EH (cell line): ENCODE measurements at regions not wholly inside any gene's neighbourhood (a gene's known extent, or its start where the extent isn't known, plus 50 kb on each side); places are given as distances from the start of the nearest gene placed in this dataset.
A peak's percentile ranks its signal among the peaks of the same experiment; 100 is the strongest.

ENCODE experiments used
- DNase-seq: peaks from one replicate; pipeline ENCODE4 v3.0.0-alpha.2; 2015; ENCODE audit warnings: low read depth

DNA sequence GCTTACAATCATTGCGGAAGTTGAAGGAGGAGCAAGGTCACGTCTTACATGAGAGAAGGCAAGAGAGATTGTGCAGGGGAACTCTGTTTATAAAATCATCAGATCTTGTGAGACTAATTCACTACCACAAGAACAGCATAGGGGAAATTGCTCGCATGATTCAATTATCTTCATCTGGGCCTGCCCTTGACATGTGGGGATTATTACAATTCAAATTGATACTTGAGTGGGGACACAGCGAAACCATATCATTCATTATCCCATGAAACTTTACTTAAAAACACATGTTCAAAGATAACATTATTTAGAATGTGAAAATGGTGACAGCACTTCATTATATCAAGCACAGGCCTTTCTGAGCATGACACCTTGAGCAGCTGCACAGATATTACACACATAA lies 1087.8 kb downstream of the C4orf33 start:
- no peak for DNase-seq

DNA sequence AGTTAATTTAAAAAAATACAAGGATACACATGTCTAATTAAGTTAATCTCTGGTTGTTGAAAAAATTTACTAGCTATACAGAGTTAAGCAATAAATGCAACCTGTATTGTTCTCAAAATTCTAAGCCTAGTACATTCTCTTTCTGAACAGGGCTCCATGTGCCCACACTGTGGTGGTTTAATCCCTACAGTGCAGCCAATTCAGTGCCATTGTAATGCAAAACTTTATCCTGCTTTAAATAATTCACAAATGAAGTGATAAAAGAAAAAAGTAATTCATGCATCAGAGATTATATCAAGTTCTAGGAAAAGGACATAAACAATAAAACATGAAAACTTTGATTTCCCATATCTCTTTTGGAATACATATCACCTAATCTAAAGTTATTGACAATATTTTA lies 1089.2 kb downstream of the C4orf33 start:
- DNase-seq: no peak

DNA sequence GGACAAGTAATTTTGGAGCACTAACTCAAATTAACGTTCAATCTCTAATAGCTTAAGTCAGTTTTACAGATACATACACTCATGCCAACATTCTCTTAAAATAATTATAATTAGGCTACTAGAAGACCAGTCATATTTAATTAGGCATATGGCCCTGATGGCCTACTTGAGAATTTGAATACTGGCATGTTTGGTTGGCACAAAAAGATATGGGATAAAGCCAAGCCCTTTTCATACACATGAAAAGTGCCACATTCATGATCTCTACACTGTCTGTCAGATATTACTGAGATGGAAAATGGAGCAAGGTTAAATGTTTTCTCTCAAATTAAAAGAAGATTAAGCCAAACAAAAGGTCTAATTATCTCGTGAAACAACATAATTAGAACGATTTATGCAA lies 1091.0 kb downstream of the C4orf33 start:
- DNase-seq: no peak

DNA sequence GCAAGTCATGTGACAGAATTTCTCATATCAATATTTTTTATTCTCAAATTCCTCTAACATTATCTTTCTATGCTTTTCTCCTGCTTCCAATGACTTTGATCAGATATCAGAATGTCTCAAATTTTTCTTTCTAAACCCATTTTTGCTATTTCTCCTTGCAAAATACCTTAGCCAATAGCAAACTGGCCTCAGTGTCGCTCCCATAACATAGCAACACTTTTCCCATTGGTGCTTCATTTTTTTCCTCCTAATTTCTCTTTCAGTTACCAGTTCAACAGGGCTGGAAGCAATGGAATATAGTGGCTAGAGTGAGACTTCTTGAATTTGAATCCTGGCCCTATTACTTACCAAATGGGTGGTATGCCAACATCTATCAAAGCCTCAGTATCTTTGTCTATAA lies 1091.6 kb downstream of the C4orf33 start:
- DNase-seq: no peak

DNA sequence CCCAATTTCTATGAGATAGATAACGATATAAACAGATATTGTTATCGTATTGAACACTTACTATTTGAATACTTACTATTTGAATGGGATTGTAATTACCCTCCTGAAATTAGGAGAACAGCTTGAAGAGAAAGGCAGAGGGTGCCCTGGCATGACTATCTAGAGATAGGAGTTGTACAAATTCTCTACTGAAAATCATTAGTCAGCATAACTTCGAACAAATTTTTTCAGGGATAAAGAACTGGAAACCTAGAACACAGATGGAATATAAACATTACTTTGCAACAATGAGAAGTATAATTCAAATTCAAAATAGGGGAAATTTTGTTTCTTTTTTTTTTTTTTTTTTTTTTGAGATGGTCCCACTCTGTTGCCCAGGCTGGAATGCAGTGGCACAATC lies 1096.8 kb downstream of the C4orf33 start:
- no peak for DNase-seq

DNA sequence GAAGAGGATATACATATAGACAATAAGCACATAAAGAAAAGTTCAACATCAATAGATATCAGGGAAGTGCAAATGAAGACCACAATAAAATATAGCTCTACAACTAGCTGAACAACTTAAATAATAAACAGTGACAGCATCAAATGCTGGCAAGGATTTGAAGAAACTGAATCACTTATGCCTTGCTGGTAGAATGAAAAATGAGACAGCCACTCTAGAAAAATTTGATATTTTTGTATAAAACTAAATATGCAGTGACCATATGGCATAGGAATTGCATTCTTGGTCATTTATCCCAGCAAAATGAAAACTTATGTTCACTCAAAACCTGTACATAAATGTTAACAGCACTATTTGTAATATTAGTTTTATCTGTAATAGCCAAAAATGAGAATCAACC lies 1102.0 kb downstream of the C4orf33 start:
- DNase-seq: no peak

DNA sequence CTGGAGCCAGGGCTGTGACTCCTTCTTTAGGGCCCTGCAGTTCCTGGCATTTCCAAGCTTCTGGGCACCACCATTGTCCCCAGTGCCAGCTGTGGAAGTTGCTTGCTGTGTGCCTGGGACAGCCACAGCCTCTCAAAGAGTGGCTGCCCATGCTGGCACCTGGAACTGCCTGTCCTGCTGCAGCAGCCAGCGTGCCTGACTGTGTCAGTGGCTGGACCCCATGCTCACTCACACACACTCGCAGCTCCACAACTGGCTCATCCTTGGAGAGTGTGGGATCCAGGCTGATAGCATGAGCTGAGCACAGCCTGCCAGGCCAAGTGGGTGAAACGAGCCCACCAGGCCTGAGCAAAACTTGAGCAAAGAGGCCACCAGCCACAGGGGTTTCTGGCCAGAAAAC lies 1107.6 kb downstream of the C4orf33 start:
- no peak for DNase-seq

DNA sequence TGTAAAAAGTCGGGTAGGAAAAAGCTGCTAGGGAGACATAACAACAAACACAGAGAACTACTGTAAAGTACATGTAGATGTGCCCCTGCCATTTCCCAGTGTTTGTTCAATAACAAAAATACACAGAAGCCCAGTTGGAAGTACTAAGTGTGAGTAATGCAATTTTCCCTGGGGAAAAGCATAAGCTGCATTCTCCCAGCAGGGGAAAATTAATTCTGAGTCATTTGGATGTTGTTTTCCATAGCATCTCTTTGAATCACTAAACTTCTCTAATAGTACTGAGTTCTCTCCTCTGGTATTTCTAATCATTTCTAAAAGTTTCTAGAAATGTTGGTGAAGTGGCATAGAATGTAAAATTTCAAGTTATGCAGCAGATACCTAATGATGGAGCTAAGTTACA lies 1114.9 kb downstream of the C4orf33 start:
- DNase-seq: peak; percentile 36

DNA sequence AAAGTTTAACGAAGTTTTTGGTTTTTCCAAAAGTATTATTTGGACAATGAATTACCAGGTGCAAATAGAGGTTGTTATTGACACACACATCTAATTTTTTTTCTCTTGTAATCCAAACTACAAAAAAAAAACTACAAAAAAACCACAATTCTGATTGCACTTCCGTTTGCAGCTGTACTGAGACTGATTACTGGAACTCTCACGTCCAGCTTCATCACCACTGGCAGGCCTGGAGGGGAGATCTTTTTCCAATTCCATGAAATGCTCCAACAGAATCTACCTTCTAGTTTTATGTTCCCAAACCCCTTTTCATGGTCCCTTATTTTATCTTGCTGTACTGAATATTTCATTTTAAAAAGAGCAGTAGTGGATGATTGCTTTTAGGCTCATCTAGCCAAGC lies 1118.3 kb downstream of the C4orf33 start:
- no peak for DNase-seq

DNA sequence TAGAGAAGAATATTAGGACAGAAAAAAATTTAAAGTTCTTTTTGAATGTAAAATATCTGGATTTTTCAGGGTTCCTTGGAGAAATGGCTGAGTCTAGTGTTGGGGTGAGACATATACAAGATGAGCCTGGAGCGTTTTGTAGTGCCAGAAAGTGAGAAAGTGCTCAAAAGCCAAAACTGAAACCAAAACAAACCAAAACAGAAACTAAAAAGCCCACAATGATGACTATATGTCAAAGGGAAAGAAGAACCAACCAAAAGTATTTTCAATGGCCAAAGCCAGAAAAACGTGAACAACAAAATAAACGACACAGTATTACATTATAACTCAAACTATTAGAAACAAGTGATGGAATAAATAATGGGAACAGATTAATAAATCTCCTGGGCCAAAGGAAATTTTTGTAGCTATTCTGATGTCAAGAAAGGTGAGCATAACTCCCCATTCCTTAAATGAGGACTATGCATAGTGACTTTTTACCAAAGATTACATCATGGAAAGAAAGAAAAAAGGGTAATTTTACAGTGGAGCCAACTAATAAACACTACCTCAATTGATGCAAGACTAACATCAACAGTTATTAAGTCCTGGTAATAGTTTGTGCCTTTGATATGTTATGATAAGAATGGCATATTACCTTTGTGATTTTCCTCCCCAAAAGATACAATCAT lies 1137.6 kb downstream of the C4orf33 start:
- DNase-seq: no peak

DNA sequence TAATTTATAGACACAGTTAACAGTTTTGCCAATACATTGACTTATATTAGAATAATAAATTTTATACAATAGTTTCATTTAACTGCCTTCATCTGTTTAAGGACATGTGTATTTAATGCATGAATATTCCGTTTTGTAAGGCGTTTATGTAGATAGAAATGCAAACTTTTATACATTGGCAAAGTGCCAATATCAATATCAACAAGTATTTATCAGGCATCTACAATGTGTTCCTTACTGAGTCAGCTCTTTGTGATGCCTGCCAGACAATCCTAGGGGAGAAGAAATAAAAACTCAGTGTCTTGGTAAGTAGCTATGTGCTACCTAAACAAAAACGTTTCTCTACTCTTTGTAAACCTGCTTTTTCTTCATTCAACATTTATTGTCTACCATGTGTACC lies 1142.2 kb downstream of the C4orf33 start:
- no peak for DNase-seq

DNA sequence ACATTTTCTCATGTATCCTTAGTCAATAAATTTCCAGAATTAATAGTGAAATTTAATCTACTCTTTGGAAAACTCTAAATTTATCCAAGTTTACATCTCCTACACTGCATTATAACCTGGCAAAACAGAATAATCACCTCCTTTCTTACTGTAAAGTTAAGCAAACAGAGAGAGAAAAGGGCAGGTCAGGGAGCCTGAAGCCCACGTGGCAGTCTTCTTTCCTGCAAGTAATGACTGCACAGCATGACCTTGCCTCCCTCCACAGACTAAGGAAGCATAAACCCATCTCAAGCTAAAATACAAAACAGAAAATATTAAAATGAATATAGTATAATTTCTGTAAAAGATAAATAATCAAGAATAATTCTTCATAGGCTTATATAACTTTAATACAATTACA lies 1153.0 kb downstream of the C4orf33 start:
- no peak for DNase-seq

DNA sequence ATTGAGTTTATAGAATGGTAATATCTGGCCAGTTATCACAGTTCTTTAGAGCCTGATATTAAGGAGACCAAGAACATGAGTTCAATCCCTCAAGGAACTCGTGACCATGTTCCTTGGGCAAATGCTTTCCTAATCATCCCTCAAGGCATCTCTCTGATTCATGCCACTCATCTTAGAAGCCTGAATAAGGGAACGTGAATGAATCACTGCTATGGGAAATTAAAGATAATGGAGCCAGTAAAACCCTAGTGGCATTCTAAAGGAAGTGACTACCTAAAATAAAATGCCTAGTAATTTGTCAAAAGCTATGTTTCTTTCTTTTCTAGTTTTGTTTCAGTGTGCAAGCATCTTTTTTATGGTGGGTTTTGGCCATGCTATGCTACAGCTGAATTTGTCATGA lies 1161.3 kb downstream of the C4orf33 start:
- DNase-seq: peak; percentile 63

DNA sequence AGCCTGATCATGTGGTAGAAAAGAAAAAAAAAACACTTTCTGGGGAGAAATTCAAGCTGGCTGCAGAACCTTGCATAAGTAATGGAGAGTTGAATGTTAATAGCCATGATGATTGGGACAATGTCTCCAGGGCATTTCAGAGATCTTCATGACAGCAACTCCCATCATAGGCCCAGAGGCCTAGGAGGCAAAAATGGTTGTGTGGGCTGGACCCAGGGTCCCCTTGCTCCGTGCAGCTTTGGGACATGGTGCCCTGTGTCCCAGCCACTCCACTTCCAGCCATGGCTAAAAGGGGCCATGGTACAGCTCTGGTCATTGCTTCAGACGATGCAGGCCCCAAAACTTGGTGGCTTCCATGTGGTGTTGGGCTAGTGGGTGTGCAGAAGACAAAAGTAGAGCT lies 1170.9 kb downstream of the C4orf33 start:
- no peak for DNase-seq

DNA sequence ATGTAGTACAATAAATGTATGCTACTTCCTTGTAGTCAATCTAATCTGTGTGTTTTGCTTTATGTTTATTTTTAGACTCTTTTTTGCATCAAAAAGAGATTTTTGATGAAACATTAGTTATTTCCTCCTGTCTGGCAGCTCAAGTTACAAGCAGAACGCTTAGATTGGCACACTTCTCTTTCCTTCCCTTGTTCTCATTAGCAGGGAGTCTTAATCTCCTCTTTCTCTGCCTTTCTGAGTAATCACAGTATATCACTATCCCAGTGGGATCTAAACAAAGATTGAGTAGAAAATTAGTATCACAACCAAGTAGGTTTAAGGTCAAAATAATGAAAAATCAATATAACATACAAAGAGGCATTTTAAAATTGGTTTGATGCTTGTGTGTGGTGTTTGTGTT lies 1192.6 kb downstream of the C4orf33 start:
- DNase-seq: no peak

DNA sequence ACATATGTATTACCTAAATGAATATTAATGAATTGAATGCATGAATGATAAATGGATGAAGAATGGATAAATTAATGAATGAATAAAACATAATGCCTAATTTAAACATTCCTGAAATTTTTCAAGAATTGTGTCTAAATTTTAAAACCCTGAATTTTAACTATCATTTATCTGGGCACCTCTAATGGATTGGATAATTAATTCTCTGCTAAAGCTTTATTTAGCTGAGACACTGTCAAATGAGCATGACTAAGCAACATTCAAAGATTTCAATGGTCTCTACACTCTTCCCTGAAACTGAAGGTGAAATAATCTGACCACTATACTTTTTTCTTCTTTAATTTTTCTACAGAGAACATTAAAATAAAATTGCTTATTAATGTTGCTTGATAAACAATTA lies 1197.7 kb downstream of the C4orf33 start:
- DNase-seq: no peak

DNA sequence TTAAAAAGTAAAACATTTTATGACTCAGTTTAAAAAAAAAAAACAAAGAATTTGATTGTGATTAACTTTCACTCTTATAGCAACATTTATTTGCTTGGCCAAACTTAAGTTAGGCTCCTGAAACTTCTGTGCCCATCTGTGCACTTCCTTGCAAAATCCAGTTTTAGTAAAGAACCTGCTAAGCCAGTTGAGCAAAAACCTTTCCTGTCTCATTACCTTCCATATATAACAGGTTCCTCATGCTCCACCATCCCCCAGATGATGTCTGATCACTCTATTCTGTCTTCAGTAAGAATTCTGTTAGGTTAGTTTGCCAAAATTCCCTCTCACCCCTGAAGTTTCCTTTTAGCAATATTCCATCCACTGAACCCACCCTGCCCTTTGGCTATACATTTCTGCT lies 1200.5 kb downstream of the C4orf33 start:
- DNase-seq: no peak

DNA sequence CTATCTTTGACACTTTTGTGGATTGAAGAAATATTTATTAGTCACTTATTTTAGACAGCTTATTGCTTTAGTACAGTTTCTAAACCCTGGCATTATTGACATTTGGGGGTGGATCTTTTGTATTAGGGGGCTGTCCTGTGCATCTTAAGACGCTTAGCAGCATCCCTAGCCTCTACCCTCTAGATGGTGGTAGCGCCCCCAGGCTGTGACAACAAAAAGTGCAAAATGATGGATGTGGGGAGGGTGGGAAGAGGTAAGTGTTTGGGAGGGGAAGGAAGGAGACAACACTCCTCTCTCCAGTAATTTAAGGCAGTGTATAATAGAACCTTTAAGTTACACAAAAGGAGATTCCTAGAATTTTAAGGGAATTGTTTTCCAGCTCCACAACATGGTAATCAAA lies 1210.6 kb downstream of the C4orf33 start:
- DNase-seq: no peak

DNA sequence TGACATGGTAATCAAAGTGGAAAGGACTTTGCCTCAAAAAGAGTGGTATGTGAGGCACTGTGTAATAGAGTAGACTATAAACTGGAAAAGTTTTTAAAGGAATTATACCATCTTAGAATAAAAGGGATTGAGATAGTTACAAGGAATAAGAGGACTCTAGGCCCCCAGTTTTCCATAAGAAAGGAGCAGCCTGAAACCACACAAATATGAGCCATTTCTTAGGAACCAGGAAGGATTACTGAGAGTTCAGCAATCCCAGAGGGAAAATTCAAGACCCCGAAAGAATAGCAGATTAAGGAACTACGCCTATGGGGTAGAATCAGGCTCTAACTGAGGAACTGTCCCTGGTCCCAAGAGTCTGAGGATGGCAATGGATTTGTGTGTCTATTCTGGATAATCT lies 1213.3 kb downstream of the C4orf33 start:
- DNase-seq: no peak

DNA sequence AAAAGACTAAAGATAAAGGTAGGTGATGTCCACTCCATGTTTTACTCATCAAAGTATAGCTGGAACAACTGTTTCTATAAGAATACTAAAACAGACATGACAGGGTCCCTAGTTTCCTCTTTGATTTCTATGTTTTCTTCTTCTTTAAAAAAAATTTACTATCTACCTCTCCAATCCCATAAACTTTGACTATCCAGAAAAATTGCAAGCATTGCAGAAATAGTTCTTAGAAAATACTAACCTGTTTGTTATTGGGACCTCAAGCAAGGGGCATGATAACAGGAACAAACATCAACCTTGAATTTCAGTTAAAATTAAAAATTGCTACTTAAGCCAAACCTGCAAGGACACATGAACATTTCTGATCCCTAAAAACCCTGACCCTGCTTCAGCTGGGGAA lies 1226.5 kb downstream of the C4orf33 start:
- DNase-seq: no peak

DNA sequence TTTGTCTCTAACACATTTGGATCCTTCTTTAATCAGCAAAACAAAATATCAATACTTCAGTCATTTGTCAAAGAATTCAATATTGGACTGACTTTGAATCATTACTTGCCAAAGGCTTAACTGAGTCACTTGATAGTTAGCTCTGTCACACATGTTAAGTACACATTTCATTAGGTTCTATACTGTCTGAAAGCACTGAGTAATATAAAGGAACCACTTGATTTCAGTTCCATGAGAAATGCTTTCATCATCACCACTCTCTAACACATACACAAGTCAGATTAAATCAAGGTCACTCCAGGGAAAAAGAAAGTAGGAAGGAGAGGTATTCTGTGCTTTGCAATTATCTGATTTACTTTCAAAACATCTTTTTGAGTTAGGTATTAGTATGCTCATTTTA lies 1233.1 kb downstream of the C4orf33 start:
- no peak for DNase-seq

DNA sequence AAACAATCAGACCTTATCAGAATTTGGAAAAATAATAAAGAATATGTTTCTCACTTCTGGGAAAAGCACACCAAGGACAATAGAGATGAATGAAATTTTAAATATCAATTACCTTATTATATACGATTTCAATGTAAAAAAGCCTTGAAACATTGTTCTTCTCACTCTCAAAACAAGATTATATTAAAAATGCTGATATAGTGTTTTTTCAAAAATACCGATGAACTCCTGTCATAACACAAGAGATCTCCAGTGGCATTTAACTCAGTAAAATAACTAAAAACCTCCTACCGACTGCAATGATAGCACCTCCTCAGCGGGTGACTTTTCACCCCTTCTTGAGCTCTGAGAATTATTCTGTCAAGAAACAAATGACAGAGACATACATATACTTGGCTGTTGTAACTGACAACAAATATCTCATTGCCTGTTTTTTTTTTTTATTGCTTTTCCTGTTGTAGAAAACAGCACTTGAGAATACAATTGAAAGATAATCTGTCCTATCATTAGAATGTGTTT lies 1237.3 kb downstream of the C4orf33 start:
- DNase-seq: no peak

DNA sequence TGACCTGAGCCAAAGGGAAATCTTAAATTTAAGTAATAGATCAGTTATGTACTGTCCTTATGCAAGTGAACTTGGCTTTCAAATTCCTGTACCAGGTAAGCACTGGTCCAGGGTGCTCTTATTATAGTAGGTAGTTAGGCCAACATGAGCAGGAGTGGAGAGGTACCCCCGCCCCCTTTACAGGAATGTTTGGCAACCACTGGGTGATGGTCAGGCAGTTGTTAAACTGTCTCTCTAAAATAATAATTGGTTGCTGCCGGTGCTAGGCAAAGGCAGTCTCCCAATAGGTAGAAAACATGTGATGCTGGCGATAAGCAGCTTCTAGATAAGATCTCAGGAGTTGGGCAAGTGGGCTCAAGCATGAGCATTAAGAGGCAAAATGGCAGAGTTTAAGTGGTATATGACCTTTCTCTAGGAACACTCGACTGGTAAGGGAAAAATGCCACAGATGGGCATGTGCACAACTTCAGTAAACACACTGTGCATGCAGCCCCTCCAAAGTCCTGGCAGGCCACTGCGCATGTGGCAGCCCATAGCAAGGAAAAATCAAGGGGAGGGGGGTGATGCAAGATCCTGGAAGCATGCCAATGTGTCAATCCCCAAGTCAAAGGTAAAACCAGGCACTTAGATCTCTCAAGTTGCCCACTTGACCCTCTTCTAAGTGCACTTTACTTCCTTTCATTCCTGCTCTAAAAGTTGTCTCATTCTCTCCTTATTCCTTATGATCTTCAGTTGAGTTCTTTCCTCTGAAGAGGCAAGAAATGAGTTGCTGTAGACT lies 1239.7 kb downstream of the C4orf33 start:
- DNase-seq: no peak
